ENCODE measurements at regions not wholly inside any gene's neighbourhood (a gene's known extent, or its start where the extent isn't known, plus 50 kb on each side); places are given as distances from the start of the nearest gene placed in this dataset.

- no peak for DNase-seq
Observed at GRCh38 chr7:46029111-46029704, 108.1 kb upstream of the IGFBP3 start.

- no peak for DNase-seq
Observed at GRCh38 chr7:46028246-46028645, 107.2 kb upstream of the IGFBP3 start.

DNA sequence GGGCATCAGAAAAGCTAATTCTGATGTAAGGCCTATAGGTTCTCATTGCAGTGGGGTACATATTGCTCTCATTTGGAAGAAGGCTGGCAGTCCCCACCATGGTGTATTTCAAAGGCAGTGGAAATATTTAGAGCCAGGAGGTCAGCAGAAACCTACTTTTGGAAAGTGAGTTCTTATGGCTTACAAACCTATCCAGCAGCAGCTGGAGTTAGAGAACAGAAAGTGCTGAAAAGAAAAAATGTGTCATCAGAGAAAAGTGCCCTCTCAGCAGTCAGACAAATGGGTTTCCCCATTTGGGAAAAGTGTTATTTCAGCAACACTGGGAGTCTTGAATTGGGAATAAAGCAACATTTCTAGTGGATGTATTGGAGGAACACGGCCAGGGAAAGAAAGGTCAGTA is 105.7 kb upstream of the IGFBP3 start:
- no peak for DNase-seq

DNA sequence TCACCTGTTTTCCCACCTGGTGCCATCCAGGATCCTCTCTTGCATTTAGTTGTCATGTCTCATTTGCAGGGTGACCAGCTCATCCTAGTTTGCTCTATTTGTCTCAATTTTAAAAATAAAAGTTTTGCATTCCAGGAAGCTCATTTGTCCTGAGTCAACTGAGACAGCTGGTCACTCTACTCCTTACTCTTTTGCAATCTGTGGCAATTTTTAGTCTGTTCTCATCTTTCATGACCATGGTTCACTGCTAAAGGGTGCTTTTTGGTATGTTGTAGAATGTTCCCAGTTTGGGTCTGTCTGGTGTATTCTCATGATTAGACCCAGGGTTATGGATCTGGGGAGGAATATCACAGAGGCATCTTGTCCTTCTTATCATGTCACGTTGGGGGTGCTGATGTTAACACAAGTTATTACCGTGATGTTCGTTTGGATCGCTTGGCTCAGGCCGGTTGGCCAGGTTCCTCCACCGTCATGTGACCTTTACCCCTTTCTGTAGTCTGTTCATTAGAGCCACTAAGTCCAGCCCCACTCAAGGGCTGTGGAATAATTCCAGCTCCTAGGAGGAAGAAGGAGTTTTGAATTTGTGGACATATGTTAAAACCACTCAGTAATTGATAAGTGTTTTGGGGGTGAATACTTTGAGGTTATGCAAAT is 103.3 kb upstream of the IGFBP3 start:
- peak; percentile 51 for DNase-seq

DNA sequence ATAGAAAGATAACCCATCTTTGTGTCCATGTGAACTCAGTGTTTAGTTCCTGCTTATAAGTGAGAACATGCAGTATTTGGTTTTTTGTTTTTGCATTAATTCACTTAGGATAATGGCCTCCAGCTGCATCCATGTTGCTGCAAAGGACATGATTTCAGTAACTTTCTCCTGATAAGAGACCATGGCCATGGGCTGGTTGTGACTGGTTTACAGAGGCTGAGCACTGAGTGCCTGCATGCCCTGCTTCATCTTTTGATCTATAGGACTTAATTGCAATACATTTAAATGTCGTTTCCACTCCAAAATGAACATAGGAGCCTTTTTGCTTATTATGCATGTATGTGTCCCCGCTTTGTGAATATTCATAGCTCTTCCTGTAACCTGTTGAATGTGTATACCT is 101.3 kb upstream of the IGFBP3 start:
- DNase-seq: no peak

DNA sequence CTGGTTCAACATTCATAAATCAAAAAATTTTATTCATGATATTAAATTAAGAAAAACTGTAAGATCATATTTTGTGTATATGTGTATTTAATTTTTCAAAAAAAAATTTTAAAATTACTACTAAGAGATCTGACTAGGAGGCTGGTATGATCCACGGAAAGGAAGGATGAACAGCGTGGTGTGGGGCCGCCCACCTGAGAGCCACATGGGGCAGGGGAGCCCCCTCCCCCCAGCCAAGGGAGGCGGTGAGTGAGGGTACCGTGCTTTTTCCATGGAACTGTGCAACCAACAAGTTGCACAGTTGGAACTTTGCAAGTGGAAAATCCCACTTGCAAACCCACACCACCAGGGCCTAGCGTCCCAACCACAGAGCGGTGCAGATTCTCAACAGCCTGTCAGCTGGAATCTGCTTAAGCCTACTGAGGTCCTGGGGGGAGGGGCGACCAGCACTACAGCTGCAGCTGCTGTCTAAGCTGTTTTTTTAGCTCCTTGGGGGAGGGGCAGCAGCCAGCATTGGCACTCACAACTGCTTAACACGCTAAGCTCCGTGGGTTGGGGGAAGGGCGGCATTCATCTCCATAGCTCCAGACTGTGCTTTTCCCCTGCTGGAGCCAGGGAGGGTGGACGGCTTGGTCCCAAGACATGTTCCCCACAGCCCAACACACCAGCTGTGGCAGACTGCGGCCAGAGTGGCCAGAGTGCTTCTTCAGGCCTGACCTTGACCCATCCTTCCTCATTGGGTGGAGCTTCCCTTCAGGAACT is 94.2 kb upstream of the IGFBP3 start:
- DNase-seq: peak; percentile 87

DNA sequence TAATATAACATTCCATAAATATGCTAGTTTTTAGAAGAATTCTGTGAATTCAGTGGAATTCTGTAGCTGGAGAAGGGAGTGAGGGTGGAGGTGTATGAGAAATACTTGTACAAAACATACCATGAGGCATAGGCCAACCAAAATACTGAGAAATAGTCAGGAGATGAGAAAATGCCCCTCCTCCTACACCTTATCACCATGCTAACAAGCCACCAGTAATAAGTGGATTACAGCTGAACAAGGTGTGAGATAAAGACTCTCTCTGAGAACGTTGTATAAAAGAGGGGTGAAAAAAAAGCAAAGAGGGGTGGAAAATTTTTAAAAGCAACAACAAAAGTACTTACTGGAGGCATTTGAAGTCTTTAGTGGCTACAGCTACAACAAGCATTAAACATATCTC is 90.4 kb upstream of the IGFBP3 start:
- no peak for DNase-seq

DNA sequence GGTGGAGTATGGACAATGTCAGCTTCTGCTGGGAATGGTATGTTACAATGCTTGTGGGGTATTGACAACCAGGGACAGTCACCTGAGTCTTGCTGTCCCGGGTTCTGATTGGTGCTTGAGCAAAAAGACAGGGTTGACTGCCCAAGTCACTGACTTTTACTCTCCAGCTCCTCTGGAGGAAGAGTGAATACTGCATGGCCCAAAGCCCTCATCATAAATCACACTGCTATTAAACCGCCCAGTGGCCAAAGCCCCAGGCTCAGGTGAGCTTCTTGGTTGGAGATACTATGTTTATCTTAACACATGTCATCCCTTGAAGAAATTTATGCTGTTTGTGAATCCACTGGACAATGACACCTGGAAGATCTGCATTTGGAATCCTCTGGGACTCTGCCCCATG is 90.0 kb upstream of the IGFBP3 start:
- no peak for DNase-seq

- peak; percentile 25 for DNase-seq
Observed at GRCh38 chr7:46009211-46009610, 88.1 kb upstream of the IGFBP3 start.

GRCh38 chr7:46007990-46008643 is 87.0 kb upstream of the IGFBP3 start:
- DNase-seq: peak; percentile 47

GRCh38 chr7:46007194-46007593 is 86.1 kb upstream of the IGFBP3 start:
- peak; percentile 16 for DNase-seq

DNA sequence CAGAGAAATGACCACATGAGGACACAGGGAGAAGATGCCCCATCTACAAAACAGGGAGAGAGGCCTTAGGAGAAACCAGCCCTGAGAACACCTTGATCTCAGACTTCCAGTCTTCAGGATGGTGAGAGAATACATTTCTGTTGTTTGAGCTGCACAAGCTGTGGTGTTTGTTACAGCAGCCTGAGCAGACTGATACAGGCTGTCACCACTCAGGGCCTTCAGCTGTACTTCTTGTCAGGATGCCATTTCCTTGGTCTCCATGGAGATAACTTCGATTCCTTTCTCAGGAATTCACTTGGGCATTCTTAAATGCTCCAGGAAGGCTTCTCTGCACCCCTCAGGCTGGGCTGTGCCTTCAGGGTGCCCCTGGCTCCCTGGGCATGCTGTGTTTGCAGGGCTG is 85.7 kb upstream of the IGFBP3 start:
- DNase-seq: no peak

DNA sequence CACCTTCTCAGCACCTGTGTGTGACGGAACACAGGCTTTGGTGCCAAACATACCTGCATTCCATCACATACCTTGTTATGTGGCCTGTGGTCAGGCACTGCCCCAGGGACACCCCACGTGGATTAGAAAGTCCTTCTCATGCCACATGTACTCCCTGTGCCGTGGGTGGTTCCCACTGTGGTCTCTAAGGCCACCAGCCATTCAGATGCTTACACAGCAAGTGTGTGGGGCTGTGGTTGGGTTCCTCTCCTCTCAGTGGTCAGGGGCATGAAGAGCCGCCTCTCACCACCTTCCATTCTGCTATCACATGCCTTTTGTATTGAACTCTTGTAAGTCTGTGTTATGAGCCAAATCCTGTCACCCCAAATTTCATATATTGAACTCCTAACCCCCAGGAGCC is 85.1 kb upstream of the IGFBP3 start:
- DNase-seq: no peak

- no peak for DNase-seq
Observed at GRCh38 chr7:46004965-46005364, 83.9 kb upstream of the IGFBP3 start.

GRCh38 chr7:46003896-46004875 is 83.1 kb upstream of the IGFBP3 start:
- DNase-seq: no peak

DNA sequence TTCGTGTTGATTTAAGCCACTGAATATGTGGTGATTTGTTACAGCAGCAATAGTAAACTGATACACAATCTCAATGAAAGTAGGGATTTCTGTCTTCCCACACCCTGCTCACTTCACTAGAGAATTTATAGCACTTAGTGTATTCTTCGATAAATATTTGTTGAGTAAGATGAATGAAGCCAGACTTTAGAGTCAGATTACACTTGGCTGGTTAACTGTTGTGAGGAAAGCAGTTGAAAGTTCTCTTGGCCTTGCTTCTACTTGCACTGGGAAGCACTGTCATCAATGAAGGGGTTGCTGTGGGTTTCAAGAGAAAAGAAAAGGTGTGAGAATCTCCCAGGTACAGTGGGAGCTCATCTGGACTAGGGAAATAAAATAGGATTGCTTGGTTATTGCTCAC is 82.1 kb upstream of the IGFBP3 start:
- no peak for DNase-seq

DNA sequence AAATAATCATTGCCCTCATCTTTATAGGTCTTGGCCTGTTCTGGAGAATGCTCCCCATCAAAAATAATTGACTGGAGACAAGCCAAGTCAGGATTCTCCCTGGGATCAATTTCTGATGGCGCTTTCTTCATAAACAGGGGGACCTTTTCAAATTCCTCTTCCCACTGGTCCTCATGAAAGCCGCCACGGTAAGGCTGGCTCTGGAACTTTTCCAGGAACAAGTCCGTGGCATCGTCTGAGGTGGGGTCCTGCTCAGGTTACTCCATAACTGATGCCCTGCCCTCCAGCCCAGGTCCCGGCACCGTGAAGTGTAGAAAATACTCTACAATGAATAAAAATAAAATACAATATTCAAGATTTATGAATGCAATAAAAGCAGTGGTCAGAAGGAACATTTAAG is 79.4 kb upstream of the IGFBP3 start:
- DNase-seq: no peak

- no peak for DNase-seq
Observed at GRCh38 chr7:45999541-45999940, 78.5 kb upstream of the IGFBP3 start.

DNA sequence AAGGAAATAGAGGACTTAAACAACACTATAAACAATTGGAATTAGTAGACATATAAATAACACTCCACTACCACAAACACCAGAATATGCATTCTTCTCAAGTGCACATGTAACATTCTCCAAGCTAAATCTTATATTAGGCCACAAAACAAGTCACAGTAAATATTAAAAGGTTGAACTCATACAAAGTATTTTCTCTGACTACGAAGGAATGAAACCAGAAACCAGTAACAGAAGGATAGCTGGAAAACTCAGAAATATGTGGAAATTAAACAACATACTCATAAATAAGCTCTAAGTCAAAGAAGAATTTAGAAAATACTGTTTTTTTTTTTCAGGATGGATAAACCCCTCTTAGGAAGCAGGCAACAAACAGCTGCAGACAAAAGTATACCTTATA is 77.4 kb upstream of the IGFBP3 start:
- DNase-seq: no peak

DNA sequence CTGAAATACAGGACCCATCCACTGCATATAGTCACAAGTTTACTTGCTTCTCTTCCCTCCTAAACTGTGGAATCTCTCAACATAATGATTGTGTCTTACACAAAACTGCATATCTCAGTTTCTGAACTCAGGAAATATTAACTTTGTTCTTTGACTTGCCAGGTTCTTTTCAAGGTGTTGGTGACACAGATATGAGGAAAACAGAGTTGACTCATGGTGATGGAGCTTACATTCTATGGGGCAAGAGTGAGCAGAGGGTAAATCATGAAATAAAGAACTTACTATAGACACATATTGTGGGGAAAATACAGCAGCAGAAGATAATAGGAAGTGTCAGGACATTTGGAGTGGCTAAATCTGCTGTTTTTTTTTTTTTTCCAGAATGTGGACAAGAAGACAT is 72.5 kb upstream of the IGFBP3 start:
- no peak for DNase-seq

DNA sequence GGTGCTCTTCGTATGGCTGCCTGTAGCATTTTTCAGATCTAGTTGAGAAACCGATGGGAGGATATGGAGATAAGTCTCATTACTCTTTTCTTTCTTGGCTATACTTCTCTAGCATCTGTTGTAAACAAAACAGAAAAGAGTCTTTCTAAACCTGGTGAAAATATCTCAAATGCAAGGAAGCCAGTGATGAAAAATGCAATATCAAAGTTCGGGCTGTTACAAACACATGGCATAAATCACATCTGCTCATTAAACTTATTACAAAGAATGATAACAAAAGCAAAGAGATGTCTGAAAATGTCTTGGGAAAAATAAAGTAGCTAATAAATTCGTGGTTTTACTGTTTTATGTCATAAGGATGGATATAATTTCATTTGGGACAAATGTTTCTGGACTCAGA is 71.8 kb upstream of the IGFBP3 start:
- DNase-seq: no peak

- no peak for DNase-seq
Observed at GRCh38 chr7:45990276-45990675, 69.2 kb upstream of the IGFBP3 start.
